OCI-LY1 (cell line): ENCODE measurements at regions not wholly inside any gene's neighbourhood (a gene's known extent, or its start where the extent isn't known, plus 50 kb on each side); places are given as distances from the start of the nearest gene placed in this dataset.
"Not testable (repeated sequence)": the region's sequence is repeated elsewhere in the genome, so short reads cannot be mapped to it uniquely, and the experiment has no call there.

Source experiments
- H2AFZ ChIP-seq: fragments of 200-600 bp; sonication (generic), shearing (Covaris generic); 2 replicates; pipeline ENCODE4 v1.6.0; 2014; ENCODE audit warnings: antibody characterized with exemption, mild to moderate bottlenecking, low read length
- H3F3A ChIP-seq: fragments of 200-600 bp; sonication (generic), shearing (Covaris generic); 2 replicates; pipeline ENCODE4 v1.6.0; 2014; ENCODE audit warnings: mild to moderate bottlenecking, antibody characterized with exemption, low read length, moderate library complexity; ENCODE audit not compliant: insufficient read depth
- H3K27ac ChIP-seq: fragments of 200-600 bp; sonication (generic); 2 replicates; pipeline ENCODE4 v1.5.1; 2014; ENCODE audit warnings: low read length, mixed run types, mild to moderate bottlenecking, low read depth; ENCODE audit not compliant: poor library complexity, severe bottlenecking
- H3K27me3 ChIP-seq: fragments of 200-600 bp; sonication (generic); 2 replicates; pipeline ENCODE4 v1.6.0; 2014; ENCODE audit warnings: antibody characterized with exemption, mild to moderate bottlenecking, low read length, moderate library complexity; ENCODE audit not compliant: insufficient read depth
- H3K36me3 ChIP-seq: fragments of 200-600 bp; sonication (generic); 2 replicates; pipeline ENCODE4 v1.6.1; 2014; ENCODE audit warnings: mild to moderate bottlenecking, antibody characterized with exemption, low read length, moderate library complexity, mixed read lengths; ENCODE audit not compliant: insufficient read depth
- H3K4me1 ChIP-seq: fragments of 200-600 bp; sonication (generic); 2 replicates; pipeline ENCODE4 v1.5.1; 2014; ENCODE audit warnings: mild to moderate bottlenecking, low read length, moderate library complexity; ENCODE audit not compliant: insufficient read depth, severe bottlenecking
- H3K4me2 ChIP-seq: fragments of 200-600 bp; sonication (generic), shearing (Covaris generic); 2 replicates; pipeline ENCODE4 v1.6.1; 2014; ENCODE audit warnings: low read length
- H3K4me3 ChIP-seq: fragments of 200-600 bp; sonication (generic); 2 replicates; pipeline ENCODE4 v1.5.1; 2014; ENCODE audit warnings: low read length, low read depth, mild to moderate bottlenecking, mixed read lengths; ENCODE audit not compliant: poor library complexity, severe bottlenecking
- H3K79me2 ChIP-seq: fragments of 200-600 bp; shearing (Covaris generic); 2 replicates; pipeline ENCODE4 v1.6.1; 2016; ENCODE audit warnings: mixed run types, low read length, mixed read lengths; ENCODE audit not compliant: insufficient read depth
- H3K9ac ChIP-seq: fragments of 200-600 bp; sonication (generic), shearing (Covaris generic); 2 replicates; pipeline ENCODE4 v1.6.1; 2014; ENCODE audit warnings: mild to moderate bottlenecking, low read length, mixed read lengths
- H3K9me2 ChIP-seq: fragments of 200-600 bp; sonication (generic), shearing (Covaris generic); 2 replicates; pipeline ENCODE4 v1.6.1; 2014; ENCODE audit warnings: low read depth, mild to moderate bottlenecking, low read length, mixed read lengths
- H3K9me3 ChIP-seq: fragments of 200-600 bp; shearing (Covaris generic); 2 replicates; pipeline ENCODE4 v1.6.1; 2014; ENCODE audit warnings: low read length, mixed read lengths
- H4K20me1 ChIP-seq: fragments of 200-600 bp; sonication (generic), shearing (Covaris generic); 2 replicates; pipeline ENCODE4 v1.6.0; 2016; ENCODE audit warnings: mild to moderate bottlenecking, low read length; ENCODE audit not compliant: insufficient read depth
- EZH2 ChIP-seq: fragments of 200-600 bp; sonication (generic), shearing (Covaris generic); IDR thresholded peaks from 2 replicates; pipeline ENCODE4 v1.8.0; 2017; ENCODE audit warnings: borderline replicate concordance, mixed run types, mild to moderate bottlenecking, antibody characterized with exemption, low read length, moderate library complexity, mixed read lengths
- TF ChIP-seq, protein P1 (sequence below): fragments of 200-600 bp; sonication (generic), shearing (Covaris generic); IDR thresholded peaks from 2 replicates; pipeline ENCODE4 v1.5.1; 2017; ENCODE audit warnings: mild to moderate bottlenecking, antibody characterized with exemption, low read length, moderate library complexity, mixed read lengths

DNA sequence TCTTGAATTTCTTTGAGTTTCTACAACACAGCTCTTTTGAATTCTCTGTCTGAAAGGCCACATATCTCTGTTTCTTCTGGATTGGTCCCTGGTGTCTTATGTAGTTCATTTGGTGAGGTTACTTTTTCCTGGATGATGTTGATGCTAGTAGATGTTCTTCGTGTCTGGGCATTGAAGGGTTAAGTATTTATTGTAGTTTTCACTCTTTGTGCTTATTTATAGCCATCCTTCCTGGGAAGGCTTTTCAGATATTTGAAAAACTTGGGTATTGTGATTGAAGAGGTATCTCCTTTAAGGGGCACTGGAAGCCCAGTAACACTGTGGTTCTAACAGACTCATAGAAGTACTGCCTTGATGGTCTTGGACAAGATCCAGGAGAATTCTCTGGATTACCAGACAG is 338.5 kb upstream of the SPRY2 start:
- no peak overlapping the region for H3K9ac ChIP-seq
- H3K9me3 ChIP-seq: no peaks in the 10 kb centered on the region
- no peaks in the 10 kb centered on the region for H4K20me1 ChIP-seq
- H3K4me1 ChIP-seq: peaks cover 3% of the 10 kb centered on the region
- no peak overlapping the region for H2AFZ ChIP-seq
- H3K79me2 ChIP-seq: no peaks in the 10 kb centered on the region
- no peaks in the 10 kb centered on the region for H3K27me3 ChIP-seq
- no peaks in the 10 kb centered on the region for H3K36me3 ChIP-seq
- H3F3A ChIP-seq: no peaks in the 10 kb centered on the region
- no peaks in the 10 kb centered on the region for H3K9me2 ChIP-seq
- H3K4me3 ChIP-seq: no peak overlapping the region
- no peak overlapping the region for H3K27ac ChIP-seq
- TF ChIP-seq, protein P1, sequence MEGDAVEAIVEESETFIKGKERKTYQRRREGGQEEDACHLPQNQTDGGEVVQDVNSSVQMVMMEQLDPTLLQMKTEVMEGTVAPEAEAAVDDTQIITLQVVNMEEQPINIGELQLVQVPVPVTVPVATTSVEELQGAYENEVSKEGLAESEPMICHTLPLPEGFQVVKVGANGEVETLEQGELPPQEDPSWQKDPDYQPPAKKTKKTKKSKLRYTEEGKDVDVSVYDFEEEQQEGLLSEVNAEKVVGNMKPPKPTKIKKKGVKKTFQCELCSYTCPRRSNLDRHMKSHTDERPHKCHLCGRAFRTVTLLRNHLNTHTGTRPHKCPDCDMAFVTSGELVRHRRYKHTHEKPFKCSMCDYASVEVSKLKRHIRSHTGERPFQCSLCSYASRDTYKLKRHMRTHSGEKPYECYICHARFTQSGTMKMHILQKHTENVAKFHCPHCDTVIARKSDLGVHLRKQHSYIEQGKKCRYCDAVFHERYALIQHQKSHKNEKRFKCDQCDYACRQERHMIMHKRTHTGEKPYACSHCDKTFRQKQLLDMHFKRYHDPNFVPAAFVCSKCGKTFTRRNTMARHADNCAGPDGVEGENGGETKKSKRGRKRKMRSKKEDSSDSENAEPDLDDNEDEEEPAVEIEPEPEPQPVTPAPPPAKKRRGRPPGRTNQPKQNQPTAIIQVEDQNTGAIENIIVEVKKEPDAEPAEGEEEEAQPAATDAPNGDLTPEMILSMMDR: no peak
- TF ChIP-seq EZH2: no peak
- H3K4me2 ChIP-seq: no peak overlapping the region

DNA sequence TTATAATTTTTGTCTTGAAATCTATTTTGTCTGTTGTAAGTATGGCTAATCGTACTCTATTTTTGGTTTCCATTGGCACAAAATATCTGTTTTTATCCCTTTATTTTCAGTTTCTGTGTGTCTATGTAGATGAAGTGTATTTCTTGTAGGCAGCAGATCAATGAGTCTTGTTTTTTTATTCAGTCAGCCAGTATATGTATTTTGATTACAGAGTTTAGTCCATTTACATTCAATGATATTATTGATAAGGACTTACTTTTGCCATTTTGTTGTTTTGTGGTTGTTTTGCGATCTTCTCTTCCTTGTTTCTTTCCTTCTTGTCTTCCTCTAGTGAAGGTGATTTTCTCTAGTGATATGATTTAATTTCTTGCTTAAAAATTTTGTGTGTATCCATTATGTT is 336.3 kb upstream of the SPRY2 start:
- H3K9me2 ChIP-seq: no peaks in the 10 kb centered on the region
- no peak overlapping the region for H3K9ac ChIP-seq
- H3K36me3 ChIP-seq: no peaks in the 10 kb centered on the region
- no peak overlapping the region for H2AFZ ChIP-seq
- H3K4me1 ChIP-seq: no peaks in the 10 kb centered on the region
- no peak overlapping the region for H3K4me3 ChIP-seq
- no peaks in the 10 kb centered on the region for H4K20me1 ChIP-seq
- TF ChIP-seq EZH2: no peak
- TF ChIP-seq, protein P1: no peak
- H3K4me2 ChIP-seq: no peak overlapping the region
- H3K9me3 ChIP-seq: peaks cover under 1% of the 10 kb centered on the region; the same call in 1 of the 2 replicates
- no peaks in the 10 kb centered on the region for H3K27me3 ChIP-seq
- no peaks in the 10 kb centered on the region for H3F3A ChIP-seq
- no peaks in the 10 kb centered on the region for H3K79me2 ChIP-seq
- no peak overlapping the region for H3K27ac ChIP-seq

DNA sequence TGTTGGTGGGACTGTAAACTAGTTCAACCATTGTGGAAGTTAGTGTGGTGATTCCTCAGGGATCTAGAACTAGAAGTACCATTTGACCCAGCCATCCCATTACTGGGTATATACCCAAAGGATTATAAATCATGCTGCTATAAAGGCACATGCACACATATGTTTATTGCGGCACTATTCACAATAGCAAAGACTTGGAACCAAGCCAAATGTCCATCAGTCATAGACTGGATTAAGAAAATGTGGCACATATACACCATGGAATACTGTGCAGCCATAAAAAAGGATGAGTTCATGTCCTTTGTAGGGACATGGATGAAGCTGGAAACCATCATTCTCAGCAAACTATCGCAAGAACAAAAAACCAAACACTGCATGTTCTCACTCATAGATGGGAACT is 334.5 kb upstream of the SPRY2 start:
- not testable (repeated sequence) for H3K9me3 ChIP-seq, H3K36me3 ChIP-seq, H3K4me3 ChIP-seq, H3F3A ChIP-seq, H3K9ac ChIP-seq, H3K9me2 ChIP-seq, H3K4me2 ChIP-seq, H4K20me1 ChIP-seq, H2AFZ ChIP-seq, H3K27me3 ChIP-seq, H3K27ac ChIP-seq, H3K79me2 ChIP-seq, H3K4me1 ChIP-seq

DNA sequence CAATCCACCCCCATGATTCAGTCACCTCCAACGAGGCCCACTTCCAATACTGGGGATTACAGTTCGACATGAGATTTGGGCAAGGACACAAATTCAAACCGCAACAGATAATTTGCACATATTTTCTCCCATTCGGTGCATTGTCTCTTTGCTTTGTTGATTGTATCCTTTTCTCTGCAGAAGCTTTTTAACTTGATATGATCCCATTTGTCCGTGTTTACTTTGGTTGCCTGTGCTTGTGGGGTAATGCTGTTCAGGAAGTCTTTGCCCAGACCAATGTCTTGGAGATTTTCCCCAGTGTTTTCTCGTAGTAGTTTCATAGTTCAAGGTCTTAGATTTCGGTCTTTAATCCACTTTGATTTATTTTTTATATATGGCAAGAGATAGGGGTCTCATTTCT is 330.8 kb upstream of the SPRY2 start:
- Histone ChIP-seq H3K9me2 (no peaks in the 10 kb centered on the region), H3K4me1 (no peaks in the 10 kb centered on the region), H3K4me3 (no peak overlapping the region), H3K9me3 (peaks cover 2% of the 10 kb centered on the region; the same call in 1 of the 2 replicates), H4K20me1 (no peaks in the 10 kb centered on the region), H3F3A (no peaks in the 10 kb centered on the region), H3K27ac (no peak overlapping the region), H3K36me3 (no peaks in the 10 kb centered on the region), H3K79me2 (no peaks in the 10 kb centered on the region), H3K27me3 (no peaks in the 10 kb centered on the region), H2AFZ (no peak overlapping the region), H3K9ac (no peak overlapping the region), H3K4me2 (no peak overlapping the region)
- TF ChIP-seq, protein P1: no peak
- no peak for TF ChIP-seq EZH2
